ENCODE measurements at regions not wholly inside any gene's neighbourhood (a gene's known extent, or its start where the extent isn't known, plus 50 kb on each side); places are given as distances from the start of the nearest gene placed in this dataset.

DNA sequence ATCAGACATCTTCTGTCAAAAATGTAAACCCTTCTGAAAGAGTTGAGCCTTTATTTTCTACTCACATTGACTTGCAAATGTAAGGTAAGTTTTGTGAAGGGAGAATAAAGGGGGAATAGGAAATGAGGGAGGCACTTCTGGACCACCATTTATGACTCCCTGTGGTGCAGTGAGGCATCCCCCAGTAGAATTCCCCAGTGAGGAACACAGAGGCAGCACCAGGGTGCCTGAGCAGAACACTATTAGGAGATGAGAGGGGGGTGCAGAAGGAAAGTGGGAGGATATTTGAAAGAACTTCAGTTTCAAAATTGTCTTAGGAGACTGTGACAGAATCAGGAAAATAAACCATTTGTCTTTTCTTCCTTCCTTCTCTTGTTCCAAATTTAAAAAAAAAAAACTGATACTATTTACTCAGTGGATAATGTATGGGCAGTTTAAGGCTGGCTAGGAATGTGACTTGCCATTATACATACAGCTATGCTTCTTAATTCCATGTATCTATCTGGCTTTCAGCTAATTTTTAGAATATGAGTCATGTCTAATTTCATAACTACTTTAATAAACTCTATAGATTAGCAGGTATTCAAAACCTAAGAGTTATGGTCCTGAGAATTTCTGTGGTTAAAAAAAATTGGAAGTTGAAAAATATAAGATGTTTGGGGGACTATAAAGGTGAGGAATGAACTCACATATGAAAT lies 478.1 kb upstream of the CHAC2 start:
- Histone ChIP-seq H3K9me3 (ENCODE audit: control insufficient read depth, insufficient read depth, low read depth, low read length) (no peaks in the 10 kb centered on the region), H3K4me1 (ENCODE audit: control insufficient read depth, insufficient read depth, low read length) (no peaks in the 10 kb centered on the region), H3K36me3 (ENCODE audit: control insufficient read depth in 2 of 2, insufficient read depth in 1 of 2, low read length in 2 of 2) (no peaks in the 10 kb centered on the region), H3K27ac (ENCODE audit: extremely low read depth, low read depth, low read length) (no peak overlapping the region), H3K4me3 (ENCODE audit: low read depth, low read length) (no peak overlapping the region)
- ChIA-PET CTCF (no interaction called here), POLR2A (no interaction called here)
- TF ChIP-seq ZNF221 (tag by site-specific recombination; IDR thresholded peaks at IDR 0.05; ENCODE audit: borderline replicate concordance), result no peak
- TF ChIP-seq ZNF133 (tag by site-specific recombination; IDR thresholded peaks at IDR 0.05), result no peak
- TF ChIP-seq, protein P1, sequence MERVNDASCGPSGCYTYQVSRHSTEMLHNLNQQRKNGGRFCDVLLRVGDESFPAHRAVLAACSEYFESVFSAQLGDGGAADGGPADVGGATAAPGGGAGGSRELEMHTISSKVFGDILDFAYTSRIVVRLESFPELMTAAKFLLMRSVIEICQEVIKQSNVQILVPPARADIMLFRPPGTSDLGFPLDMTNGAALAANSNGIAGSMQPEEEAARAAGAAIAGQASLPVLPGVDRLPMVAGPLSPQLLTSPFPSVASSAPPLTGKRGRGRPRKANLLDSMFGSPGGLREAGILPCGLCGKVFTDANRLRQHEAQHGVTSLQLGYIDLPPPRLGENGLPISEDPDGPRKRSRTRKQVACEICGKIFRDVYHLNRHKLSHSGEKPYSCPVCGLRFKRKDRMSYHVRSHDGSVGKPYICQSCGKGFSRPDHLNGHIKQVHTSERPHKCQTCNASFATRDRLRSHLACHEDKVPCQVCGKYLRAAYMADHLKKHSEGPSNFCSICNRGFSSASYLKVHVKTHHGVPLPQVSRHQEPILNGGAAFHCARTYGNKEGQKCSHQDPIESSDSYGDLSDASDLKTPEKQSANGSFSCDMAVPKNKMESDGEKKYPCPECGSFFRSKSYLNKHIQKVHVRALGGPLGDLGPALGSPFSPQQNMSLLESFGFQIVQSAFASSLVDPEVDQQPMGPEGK (tag by site-specific recombination; IDR thresholded peaks at IDR 0.05), result no peak
- no peak for TF ChIP-seq ZNF624 (tag by site-specific recombination; IDR thresholded peaks at IDR 0.05)
- no peak for TF ChIP-seq ZNF777 (tag by site-specific recombination; IDR thresholded peaks at IDR 0.05; ENCODE audit: borderline replicate concordance)
- no peak for TF ChIP-seq YY1 (tag by site-specific recombination; IDR thresholded peaks at IDR 0.05)
- TF ChIP-seq ZNF654 (tag by site-specific recombination; IDR thresholded peaks at IDR 0.05; ENCODE audit: low read depth), result no peak
- no peak for TF ChIP-seq KLF7 (tag by site-specific recombination; IDR thresholded peaks at IDR 0.05; ENCODE audit: borderline replicate concordance)
- TF ChIP-seq ZNF157 (tag by site-specific recombination; IDR thresholded peaks at IDR 0.05), result no peak
- TF ChIP-seq ZNF521 (tag by site-specific recombination; IDR thresholded peaks at IDR 0.05), result no peak
- no peak for TF ChIP-seq ZBTB8A (tag by site-specific recombination; IDR thresholded peaks at IDR 0.05)
- no peak for TF ChIP-seq GFI1B (tag by site-specific recombination; IDR thresholded peaks at IDR 0.05)
- TF ChIP-seq SP3 (tag by site-specific recombination; IDR thresholded peaks at IDR 0.05), result no peak
- no peak for TF ChIP-seq ZNF184 (tag by site-specific recombination; IDR thresholded peaks at IDR 0.05)

DNA sequence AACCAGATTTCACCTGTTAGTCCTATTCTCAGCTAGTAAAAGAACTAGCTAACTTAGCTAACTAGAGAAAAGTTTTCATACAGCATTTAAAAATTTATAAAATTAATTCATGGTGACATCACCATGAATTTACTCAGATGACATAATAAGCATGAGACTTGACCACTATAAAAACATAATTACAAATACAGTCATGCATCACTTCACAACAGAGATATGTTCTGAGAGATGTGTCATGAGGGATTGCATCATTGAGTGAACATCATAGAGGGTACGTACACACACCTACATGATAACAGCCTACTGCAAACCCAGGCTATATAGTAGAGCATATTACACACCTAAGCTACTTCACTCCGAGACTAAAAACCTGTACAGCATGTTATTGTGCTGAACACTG lies 481.3 kb upstream of the CHAC2 start:
- CTCF ChIA-PET, result interaction anchor here (1.0 kb wide), 1 partner anchor 137 kb away, joined by 3 read pairs; no protein-coding TSS in a partner anchor
- Histone ChIP-seq H3K4me1 (ENCODE audit: control insufficient read depth, insufficient read depth, low read length) (no peaks in the 10 kb centered on the region), H3K4me3 (ENCODE audit: low read depth, low read length) (no peak overlapping the region), H3K27ac (ENCODE audit: extremely low read depth, low read depth, low read length) (no peak overlapping the region), H3K9me3 (ENCODE audit: control insufficient read depth, insufficient read depth, low read depth, low read length) (no peaks in the 10 kb centered on the region), H3K36me3 (ENCODE audit: control insufficient read depth in 2 of 2, insufficient read depth in 1 of 2, low read length in 2 of 2) (no peaks in the 10 kb centered on the region)
- POLR2A ChIA-PET, result no interaction called here
- no peak for TF ChIP-seq ZNF416 (tag by site-specific recombination; IDR thresholded peaks at IDR 0.05)
- TF ChIP-seq KLF10 (tag by site-specific recombination; IDR thresholded peaks at IDR 0.05), result no peak
- TF ChIP-seq, protein P2, sequence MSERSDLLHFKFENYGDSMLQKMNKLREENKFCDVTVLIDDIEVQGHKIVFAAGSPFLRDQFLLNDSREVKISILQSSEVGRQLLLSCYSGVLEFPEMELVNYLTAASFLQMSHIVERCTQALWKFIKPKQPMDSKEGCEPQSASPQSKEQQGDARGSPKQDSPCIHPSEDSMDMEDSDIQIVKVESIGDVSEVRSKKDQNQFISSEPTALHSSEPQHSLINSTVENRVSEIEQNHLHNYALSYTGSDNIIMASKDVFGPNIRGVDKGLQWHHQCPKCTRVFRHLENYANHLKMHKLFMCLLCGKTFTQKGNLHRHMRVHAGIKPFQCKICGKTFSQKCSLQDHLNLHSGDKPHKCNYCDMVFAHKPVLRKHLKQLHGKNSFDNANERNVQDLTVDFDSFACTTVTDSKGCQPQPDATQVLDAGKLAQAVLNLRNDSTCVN (tag by site-specific recombination; optimal IDR thresholded peaks at IDR 0.05), result no peak
- TF ChIP-seq ZNF140 (tag by site-specific recombination; IDR thresholded peaks at IDR 0.05), result no peak
- TF ChIP-seq, protein P3, sequence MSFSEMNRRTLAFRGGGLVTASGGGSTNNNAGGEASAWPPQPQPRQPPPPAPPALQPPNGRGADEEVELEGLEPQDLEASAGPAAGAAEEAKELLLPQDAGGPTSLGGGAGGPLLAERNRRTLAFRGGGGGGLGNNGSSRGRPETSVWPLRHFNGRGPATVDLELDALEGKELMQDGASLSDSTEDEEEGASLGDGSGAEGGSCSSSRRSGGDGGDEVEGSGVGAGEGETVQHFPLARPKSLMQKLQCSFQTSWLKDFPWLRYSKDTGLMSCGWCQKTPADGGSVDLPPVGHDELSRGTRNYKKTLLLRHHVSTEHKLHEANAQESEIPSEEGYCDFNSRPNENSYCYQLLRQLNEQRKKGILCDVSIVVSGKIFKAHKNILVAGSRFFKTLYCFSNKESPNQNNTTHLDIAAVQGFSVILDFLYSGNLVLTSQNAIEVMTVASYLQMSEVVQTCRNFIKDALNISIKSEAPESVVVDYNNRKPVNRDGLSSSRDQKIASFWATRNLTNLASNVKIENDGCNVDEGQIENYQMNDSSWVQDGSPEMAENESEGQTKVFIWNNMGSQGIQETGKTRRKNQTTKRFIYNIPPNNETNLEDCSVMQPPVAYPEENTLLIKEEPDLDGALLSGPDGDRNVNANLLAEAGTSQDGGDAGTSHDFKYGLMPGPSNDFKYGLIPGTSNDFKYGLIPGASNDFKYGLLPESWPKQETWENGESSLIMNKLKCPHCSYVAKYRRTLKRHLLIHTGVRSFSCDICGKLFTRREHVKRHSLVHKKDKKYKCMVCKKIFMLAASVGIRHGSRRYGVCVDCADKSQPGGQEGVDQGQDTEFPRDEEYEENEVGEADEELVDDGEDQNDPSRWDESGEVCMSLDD (tag by site-specific recombination; IDR thresholded peaks at IDR 0.05), result no peak
- TF ChIP-seq, protein P4, sequence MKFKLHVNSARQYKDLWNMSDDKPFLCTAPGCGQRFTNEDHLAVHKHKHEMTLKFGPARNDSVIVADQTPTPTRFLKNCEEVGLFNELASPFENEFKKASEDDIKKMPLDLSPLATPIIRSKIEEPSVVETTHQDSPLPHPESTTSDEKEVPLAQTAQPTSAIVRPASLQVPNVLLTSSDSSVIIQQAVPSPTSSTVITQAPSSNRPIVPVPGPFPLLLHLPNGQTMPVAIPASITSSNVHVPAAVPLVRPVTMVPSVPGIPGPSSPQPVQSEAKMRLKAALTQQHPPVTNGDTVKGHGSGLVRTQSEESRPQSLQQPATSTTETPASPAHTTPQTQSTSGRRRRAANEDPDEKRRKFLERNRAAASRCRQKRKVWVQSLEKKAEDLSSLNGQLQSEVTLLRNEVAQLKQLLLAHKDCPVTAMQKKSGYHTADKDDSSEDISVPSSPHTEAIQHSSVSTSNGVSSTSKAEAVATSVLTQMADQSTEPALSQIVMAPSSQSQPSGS (tag by site-specific recombination; IDR thresholded peaks at IDR 0.05; ENCODE audit: low read depth), result peak; percentile 67
- TF ChIP-seq GLIS2 (tag by site-specific recombination; IDR thresholded peaks at IDR 0.05), result no peak
- peak; percentile 85 for TF ChIP-seq ZBTB21 (tag by site-specific recombination; IDR thresholded peaks at IDR 0.05)
- TF ChIP-seq, protein P5, sequence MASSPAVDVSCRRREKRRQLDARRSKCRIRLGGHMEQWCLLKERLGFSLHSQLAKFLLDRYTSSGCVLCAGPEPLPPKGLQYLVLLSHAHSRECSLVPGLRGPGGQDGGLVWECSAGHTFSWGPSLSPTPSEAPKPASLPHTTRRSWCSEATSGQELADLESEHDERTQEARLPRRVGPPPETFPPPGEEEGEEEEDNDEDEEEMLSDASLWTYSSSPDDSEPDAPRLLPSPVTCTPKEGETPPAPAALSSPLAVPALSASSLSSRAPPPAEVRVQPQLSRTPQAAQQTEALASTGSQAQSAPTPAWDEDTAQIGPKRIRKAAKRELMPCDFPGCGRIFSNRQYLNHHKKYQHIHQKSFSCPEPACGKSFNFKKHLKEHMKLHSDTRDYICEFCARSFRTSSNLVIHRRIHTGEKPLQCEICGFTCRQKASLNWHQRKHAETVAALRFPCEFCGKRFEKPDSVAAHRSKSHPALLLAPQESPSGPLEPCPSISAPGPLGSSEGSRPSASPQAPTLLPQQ (tag by site-specific recombination; IDR thresholded peaks at IDR 0.05), result peak; percentile 28; the same call in 1 of the 2 replicates
- TF ChIP-seq, protein P6, sequence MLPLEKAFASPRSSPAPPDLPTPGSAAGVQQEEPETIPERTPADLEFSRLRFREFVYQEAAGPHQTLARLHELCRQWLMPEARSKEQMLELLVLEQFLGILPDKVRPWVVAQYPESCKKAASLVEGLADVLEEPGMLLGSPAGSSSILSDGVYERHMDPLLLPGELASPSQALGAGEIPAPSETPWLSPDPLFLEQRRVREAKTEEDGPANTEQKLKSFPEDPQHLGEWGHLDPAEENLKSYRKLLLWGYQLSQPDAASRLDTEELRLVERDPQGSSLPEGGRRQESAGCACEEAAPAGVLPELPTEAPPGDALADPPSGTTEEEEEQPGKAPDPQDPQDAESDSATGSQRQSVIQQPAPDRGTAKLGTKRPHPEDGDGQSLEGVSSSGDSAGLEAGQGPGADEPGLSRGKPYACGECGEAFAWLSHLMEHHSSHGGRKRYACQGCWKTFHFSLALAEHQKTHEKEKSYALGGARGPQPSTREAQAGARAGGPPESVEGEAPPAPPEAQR (tag by site-specific recombination; IDR thresholded peaks at IDR 0.05), result no peak
- peak; percentile 43; the same call in 1 of the 2 replicates for TF ChIP-seq ZNF629 (tag by site-specific recombination; IDR thresholded peaks at IDR 0.05)
- TF ChIP-seq SALL2 (tag by site-specific recombination; IDR thresholded peaks at IDR 0.05; ENCODE audit: borderline replicate concordance), result no peak
